Activated CD4-positive, alpha-beta T cell treated with anti-CD3 and anti-CD28 coated beads for 4 hours (primary cell): ENCODE measurements at regions not wholly inside any gene's neighbourhood (a gene's known extent, or its start where the extent isn't known, plus 50 kb on each side); places are given as distances from the start of the nearest gene placed in this dataset.

Source experiments
- DNase-seq, 2 donors: peaks; one replicate each; pipeline ENCODE4 v3.0.0-alpha.2; 2020

DNA sequence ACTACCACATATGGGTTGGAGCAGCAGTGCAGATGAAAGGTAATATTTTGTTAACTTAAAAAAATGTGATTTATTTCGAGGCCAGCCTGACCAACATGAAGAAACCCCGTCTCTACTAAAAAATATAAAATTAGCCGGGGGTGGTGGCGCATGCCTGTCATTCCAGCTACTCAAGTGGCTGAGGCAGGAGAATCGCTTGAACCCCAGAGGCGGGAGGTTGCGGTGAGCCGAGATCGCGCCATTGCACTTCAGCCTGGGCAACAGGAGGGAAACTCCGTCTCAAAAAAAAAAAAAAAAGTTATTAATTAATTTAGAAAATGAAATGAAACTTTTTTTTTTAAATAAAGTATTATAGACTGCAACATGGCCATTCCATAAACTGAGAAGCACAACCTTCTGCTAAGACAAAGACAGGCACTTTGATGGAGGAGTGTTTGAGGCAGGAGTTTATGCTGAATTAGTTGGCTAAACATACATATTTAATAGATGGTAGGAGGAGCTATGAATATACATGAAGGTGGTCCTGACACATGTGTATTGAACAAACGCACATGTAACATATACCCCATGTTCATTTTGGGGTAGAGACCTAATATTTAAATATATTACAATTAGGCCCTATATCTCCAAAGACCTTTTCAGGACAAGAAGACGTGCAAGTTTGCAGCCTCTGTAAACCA is 1485.3 kb upstream of the MIR17HG start:
- DNase-seq: no peak

DNA sequence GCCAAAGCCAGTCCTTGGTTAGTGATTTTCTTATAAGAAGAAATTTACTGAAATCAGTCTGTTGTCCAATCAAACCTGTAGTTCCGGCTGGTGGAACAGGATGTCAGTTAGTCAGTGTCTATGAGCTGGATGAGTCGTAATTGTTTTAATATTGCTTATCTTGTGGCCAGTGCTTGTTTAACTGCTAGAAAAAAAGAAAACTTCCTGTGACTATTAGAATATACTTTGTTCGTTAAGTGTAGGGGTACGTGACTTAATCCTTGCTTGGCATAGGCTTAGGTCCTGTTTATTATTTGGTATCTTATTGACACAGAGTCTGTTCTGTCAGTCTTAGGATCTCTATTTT is 1484.8 kb upstream of the MIR17HG start:
- no peak for DNase-seq

DNA sequence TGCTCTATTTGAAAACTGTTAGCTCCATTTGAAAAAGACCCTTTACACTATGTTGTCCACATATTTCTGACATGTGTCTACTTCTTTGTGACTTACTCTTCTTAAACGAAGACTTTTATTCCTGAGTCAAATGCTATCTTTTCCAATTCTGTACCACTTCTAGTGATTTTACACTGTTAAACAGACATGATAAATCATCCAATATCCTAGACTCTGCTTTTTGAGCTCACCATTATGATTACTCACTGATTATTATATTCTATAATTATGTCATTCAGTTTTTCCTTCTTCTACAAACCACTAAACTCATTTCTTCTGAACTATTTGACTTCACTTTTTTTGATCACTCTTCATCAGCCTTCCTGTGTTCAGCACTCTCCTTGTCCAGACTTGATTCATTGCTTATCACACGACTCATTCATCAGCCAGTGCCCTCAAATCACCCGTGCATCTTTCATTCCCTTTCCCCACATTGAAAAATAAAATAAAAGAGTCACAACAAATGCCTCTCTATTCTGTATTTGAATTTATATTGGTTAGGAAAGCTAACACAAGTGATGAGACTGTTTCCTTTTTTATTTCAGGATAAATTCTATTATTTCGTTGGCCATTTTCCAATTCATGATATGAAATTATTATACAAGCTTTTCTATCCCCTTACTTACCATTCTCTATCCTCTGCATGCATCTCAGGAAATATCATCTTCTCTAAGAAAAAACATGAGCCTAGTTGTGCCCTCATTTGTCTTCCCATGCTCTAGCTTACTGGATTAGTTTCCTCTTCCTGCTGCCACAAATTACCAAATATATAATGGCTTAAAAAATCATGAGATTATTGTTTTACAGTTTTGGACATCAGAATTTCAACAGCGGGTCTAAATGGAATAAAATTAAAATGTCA is 1482.1 kb upstream of the MIR17HG start:
- DNase-seq: no peak

DNA sequence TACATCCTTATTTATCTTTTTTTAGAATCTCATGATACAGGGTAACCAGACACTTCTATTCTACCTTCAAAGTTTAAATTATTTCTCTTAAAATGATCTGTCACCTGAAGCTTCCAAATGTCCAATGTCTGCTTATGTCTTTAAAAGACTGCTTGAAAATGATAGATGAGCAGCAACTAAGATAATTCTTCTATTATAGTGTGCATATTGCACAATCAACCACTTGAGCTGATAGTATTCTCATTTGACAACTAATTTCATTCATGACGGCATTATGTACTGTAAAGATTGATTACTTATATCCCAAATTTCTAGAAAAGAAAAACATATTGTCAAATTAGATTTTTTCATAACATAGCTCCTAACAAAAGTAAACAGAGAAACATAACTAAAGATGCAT is 1478.2 kb upstream of the MIR17HG start:
- no peak for DNase-seq

DNA sequence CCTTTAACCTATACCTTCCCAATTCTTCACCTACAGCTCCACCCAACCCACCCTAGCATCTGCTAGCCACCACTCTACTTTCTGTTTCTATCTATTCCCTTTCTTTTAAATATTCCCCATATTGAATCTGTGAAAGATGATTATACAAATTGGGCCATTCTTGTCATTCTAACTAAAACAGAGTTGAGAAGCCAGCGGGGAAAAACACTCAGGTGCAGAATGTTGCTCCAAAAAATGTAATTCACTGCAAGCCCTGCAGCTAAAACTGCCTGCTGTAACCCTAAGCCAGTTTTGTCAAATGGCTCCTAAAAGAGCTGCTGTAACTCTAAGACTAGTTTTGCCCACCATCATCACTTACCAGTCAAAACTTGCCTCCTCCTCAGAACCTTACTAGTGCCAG is 1468.6 kb upstream of the MIR17HG start:
- no peak for DNase-seq

DNA sequence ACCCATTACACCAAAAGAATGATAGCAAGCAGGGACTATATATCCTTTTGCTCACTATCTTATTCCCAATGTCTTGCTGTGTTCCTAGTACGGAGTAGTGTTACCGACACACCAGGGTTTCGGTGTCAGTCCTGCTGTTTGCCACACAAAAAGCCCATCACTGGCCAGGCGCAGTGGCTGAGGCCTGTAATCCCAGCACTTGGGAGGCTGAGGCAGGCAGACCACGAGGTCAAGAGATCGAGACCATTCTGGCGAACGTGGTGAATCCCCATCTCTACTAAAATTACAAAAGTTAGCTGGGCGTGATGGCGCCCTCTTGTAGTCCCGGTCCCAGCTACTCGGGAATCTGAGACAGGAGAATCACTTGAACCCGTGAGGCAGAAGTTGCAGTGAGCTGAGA is 1467.3 kb upstream of the MIR17HG start:
- DNase-seq: no peak

DNA sequence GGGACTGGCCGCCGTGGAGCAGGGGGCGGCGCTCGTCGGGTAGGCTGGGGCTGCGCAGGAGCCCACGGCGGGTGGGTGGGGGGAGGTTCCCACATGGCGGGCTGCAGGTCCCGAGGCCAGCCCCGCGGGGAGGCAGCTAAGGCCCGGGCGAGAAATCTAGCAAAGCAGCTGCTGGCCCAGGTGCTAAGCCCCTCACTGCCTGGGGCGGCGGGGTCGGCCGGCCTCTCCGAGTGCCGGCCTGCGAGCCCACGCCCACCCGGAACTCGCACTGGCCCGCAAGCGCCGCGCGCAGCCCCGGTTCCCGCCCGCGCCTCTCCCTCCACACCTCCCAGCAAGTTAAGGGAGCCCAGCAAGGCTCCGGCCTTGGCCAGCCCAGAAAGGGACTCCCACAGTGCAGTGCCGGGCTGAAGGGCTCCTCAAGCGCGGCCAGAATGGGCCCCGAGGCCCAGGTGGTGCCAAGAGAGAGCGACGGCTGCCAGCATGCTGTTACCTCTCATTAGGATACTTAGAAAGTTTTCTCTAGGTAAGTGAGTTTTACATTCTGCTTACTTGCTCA is 1463.5 kb upstream of the MIR17HG start:
- DNase-seq: no peak

DNA sequence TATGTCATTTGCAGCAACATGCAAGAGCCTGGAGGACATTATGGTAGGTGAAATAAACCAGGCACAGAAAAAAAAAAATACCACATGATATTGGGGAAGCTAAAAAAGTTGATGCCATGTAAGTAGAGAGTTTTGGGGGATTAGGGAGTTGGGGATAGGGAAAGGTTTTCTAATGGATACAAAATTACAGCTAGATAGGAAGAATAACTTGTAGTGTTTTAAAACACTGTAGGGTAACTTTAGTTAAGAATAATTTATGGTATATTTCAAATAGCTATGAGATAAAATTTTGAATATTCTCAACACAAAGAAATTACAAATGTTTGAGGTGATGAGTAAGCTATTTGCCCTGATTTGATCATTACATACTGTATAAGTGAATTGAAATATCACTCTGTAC is 1456.7 kb upstream of the MIR17HG start:
- DNase-seq: no peak

DNA sequence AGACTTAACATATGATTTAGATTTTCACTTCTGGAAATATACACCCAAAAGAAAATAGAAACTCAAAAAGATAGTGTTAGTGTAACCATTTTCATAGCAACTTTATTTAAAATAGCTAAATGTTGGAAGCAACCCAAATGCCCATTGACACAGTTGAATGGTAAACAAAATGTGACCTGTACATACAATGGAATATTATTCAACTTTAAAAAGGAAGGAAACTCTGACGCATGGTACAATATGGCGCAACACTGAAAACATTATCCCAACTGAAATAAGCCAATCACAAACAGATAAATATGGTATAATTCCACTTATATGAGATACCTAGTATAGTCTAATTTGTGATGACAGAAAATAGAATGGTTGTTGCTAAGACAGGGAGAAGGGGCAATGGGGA is 1456.1 kb upstream of the MIR17HG start:
- no peak for DNase-seq

DNA sequence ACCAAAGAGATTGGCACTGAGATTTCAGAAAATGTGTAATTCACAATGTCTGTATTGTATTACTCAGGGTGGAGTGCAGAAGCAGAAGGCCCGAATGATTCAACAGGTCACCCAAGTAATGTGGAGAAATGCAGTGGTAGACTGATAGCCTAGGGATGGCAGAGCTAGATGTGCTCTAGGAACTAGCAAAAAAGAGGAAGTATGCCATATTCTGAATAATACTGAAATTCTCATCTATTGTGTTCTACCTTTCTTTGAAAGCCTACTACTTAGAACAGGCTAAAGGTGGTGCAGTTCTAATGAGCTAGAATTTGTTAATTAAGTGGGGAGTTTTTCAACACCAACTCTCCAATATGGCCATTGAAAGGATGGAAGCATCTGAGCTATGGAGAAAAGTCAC is 1449.8 kb upstream of the MIR17HG start:
- DNase-seq: no peak

DNA sequence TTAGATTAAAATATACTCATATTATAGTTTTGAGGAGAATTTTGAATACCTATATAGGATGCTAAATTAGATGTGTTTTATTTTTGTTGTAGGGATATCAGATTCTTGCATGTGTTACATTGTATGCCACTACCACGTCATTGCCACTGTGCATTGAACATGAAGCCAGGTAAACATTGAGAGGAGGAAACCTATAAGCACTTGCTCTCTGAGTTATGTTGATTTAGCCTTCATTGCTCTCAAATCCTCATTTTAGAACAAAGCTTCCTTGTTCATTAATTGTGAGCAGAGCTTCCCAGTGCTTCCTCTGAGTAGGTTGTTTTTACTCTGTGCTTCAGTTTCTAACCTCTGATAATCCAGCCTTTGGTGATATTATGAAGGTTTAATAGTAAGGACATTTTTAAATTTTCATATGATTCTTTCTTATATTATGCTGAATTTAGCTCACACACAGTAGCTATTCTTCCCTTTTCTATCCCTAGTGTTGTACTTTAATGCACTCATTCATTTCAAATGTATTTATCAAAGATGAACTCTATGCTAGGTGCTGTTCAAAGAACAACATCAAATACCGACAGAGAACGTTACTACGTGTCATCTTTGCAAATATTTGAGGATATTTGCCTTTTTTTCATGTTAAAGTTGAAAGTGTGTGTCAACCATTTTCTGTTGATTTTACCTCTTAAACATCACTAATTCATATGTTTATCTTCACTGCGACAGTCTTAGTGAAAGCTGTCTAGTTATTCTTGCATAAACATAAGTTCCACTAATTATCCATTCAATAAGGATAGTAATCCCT is 1448.0 kb upstream of the MIR17HG start:
- DNase-seq: no peak

DNA sequence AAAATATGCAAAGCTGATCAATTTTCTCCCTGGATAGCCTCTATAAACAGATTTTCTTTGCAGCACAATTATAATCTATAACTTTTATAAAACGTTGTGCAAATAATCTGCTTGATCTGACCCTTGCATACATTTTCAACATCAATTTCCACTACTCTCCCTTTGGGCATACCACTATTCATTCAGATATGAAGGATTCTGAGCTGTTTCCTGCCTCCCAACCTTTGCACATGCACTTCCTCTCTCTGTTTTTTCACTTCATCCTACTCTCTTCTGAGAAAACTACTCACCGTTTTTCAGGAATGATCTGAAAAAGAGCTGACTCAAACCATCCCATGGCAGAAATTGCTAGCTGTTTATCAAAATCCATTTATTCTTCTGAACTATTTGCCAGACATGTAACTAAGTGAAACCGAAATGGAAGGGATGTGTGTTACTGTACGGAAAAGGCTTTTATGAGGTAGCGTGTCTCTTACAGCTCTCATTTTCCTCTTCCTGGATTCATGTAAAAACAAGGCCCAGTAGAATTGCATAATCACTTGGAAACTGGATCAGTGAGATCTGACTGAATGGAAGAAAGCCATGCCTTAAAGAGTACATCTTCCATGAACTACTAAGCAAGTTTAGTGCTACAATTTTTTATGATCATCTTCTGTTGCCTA is 1447.3 kb upstream of the MIR17HG start:
- DNase-seq: no peak

DNA sequence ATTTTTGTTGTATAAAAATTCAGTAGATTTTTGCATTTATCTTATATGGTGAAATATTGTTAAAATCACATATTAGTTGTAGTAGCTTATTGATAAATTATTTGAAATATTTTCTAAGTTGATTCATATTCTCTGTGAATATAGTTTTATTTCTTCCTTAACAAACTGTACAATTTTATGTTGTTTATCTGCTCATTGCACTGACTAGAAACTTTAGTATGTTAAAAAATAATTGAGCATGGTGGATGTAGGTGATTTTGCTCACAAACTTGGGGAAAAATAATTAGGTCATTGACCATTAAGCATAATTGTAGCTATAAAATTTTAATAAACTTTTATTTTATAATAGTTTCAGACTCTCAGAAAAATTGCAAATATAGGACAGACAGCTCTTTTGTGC is 1445.3 kb upstream of the MIR17HG start:
- DNase-seq: no peak

DNA sequence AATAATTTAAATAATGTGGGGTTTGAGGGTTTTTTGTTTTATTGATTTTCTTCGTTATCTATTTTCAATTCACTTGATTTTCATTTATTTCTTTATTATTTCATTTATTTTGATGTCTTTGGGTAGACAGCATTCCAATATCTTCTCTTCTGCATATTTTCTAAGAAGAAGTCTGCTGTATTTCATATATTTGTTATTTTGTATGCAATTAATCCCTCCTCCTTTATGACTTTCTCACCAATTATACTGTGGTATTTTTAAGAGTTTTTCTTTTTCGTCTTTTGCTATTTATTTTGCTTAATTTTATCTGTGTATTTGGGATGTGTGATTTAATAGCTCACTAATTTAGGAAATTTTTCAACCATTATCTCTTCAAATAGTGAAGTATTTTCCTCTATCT is 1444.4 kb upstream of the MIR17HG start:
- no peak for DNase-seq

DNA sequence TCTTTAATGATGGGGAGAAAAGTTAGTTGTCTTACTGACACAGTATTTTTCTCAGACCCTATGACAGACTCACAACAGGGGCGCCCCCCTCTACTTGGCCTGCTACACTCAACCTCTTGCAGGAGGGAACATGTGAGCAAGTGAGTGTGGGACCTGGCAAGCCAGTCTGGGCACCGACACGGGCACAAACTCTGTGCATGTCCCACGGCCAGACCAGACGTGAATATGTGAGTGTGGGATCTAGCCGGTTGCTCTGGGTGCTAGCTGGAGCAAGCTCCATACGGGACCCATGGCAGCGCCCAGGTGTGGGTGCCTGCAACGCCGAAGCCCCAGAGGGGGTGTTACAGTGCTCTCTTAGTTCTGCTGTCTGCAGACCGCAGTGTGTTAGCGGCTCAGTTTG is 1437.3 kb upstream of the MIR17HG start:
- no peak for DNase-seq

DNA sequence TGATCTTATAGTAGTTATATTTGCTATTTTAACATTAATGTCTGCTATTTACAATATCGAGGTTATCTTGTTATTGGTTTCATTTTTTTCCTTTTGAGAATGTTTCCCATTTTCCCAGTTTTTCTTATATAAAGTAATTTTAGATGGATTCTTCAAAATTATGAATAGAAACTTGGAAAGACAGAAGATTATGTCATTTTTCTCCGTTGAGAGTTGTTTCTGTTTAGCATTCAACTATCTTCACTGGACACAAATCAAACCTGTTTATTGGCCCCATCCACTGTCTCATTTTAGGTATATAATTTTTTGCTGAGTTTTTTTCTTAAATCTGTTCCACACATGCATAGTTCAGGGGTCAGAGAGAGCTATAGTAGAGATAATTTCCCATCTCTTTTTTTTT is 1430.9 kb upstream of the MIR17HG start:
- no peak for DNase-seq

DNA sequence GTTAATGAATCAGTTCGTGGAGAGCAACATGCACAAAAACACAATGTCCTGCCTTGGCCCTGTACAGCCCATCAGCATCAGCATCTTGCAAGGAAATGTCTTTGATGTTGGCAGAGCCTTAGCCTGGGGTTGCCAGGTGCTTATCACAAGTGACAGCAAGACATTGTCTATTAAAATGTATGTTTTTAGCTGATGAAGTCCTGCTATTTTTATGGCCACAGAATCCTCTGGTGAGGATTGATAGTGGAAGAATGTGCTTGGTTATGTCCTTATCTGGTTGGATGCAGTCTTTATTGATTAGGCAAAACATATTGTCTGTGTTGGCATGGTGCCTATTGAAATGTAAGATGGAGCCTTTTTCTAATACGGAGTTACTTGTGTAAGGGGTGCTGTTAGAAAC is 1427.0 kb upstream of the MIR17HG start:
- DNase-seq: no peak

DNA sequence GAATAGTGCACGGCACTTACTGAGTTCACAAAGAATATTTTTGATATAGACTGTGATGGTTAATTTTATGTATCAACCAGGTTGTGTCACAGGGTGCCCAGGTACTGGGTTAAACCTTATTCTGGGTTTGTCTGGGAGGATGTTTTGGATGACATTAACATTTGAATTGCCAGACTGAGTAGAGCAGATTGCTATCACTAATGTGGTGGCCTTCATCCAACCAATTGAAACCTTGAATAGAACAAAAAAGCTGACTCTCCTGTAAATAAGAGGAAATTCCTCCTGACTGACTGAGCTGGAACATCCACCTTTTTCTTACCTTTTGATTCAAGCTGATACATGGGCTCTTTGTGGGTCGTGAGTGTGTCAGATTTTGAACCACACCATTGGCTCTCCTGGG is 1424.4 kb upstream of the MIR17HG start:
- DNase-seq: no peak

DNA sequence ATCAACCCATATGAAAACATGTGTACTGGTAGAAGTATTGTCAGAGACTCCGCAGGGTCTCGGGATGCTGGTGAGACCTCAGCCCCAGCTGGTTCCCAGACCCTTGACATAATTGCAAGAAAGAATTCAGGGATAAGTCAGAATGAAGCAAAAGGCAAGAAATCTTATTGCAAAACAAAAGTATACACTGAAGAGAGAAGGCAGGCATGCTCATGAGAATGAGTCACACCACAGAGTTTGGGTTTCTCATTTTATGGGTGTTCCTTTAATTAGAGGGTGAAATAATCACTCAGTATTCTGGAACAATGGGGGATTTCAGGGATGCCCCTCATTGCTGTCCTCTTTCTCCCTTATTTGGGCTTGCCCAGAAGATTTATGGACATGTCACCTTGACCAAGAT is 1423.8 kb upstream of the MIR17HG start:
- no peak for DNase-seq

DNA sequence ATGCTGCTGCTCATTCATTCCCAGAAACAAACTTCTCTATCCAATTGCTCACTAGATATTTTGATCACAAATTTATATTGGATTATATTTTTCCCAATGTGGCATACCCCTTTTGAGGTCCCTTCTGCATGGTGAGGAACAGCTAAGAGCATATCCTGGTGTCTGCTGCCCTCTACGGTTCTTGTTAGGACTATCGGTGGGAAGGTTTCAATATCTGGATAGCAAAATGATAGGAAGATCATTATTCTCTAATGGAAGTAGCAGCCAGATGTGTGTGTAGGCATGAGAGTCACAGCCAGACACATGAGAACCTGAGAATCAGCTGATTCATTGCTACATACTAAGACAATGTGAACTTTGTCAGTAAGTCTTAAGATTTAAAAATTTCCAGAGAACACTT is 1422.4 kb upstream of the MIR17HG start:
- no peak for DNase-seq

DNA sequence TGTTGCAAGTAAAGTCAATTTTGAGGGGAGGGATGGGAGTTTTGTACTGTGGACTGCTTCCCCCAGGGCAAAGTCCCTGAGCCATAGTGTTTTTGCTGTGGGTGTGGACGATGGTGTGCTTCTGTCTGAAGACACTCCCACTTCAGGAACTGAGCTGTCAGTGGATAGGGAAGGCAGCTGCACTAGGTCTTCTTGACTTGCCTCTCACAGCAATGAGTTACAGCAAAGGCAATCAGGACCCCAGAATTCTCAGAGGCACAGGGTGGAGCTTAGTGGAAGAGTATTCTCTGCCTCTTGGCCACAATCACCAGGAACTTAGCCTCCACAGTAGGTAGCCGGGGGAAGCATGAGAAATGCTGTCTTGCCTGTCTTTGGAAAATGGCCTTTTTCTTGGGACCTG is 1416.6 kb upstream of the MIR17HG start:
- no peak for DNase-seq

DNA sequence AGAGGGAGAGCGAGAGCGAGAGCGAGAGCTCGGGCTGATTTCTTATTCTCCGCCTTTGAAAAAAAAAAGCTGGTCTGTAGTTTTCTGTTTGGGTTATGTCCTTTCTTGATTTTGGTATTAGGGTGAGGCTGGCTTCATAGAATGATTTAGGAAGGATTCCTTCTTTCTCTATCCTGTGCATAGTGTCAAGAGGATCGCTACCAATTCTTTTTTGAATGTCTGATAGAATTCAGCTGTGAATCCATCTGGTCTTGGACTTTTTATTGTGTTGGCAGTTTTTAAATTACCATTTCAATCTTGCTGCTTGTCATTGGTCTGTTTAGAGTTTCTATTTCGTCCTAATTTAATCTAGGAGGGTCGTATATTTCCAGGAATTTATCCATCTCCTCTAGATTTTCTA is 1414.6 kb upstream of the MIR17HG start:
- no peak for DNase-seq

DNA sequence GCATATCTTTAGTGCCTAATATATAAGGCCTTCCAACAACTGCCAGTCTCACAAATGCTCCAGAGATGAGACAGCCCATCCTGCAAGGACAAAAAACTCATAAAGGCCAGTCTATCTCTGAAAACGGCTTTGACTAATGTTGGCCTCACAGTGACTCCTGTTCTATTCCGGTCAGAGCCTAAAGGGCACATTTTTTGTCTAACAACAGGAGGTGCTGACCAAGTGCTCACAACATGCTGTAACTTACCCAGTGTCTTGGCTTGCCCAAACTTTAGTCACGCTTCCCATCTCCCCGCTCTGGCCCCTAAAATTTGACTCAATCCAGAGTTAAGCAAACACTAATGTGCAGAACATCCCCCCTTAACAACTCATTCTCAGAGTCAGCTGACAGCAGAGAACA is 1411.2 kb upstream of the MIR17HG start:
- DNase-seq: no peak
